MM.1S (cell line): ENCODE measurements at regions not wholly inside any gene's neighbourhood (a gene's known extent, or its start where the extent isn't known, plus 50 kb on each side); places are given as distances from the start of the nearest gene placed in this dataset.

Experiments used
- DNase-seq: peaks from one replicate; pipeline ENCODE4 v3.0.0-alpha.2; 2015
- H2AFZ ChIP-seq: fragments of 300-600 bp; sonication (generic); 2 replicates; pipeline ENCODE4 v1.6.0; 2016; ENCODE audit warnings: antibody characterized with exemption, low read length
- H3F3A ChIP-seq: fragments of 300-600 bp; sonication (generic); 2 replicates; pipeline ENCODE4 v1.6.1; 2016; ENCODE audit warnings: mild to moderate bottlenecking, antibody characterized with exemption, low read length, moderate library complexity, mixed read lengths; ENCODE audit not compliant: insufficient read depth
- H3K27ac ChIP-seq: fragments of 300-600 bp; sonication (generic); 2 replicates; pipeline ENCODE4 v1.5.1; 2016; ENCODE audit warnings: mild to moderate bottlenecking, low read length
- H3K27me3 ChIP-seq: fragments of 300-600 bp; sonication (generic); replicated peaks from 2 replicates; pipeline ENCODE4 v1.6.0; 2016; ENCODE audit warnings: low read length; ENCODE audit not compliant: insufficient read depth
- H3K36me3 ChIP-seq: fragments of 300-600 bp; sonication (generic); replicated peaks from 2 replicates; pipeline ENCODE4 v1.6.1; 2016; ENCODE audit warnings: mild to moderate bottlenecking, low read length, mixed read lengths; ENCODE audit not compliant: insufficient read depth
- H3K4me1 ChIP-seq: fragments of 300-600 bp; sonication (generic); 2 replicates; pipeline ENCODE4 v1.6.1; 2016; ENCODE audit warnings: low read length, mixed read lengths
- H3K4me2 ChIP-seq: fragments of 300-600 bp; sonication (generic); 2 replicates; pipeline ENCODE4 v1.6.0; 2016; ENCODE audit warnings: low read depth, low read length
- H3K4me3 ChIP-seq: fragments of 300-600 bp; sonication (generic); 2 replicates; pipeline ENCODE4 v1.5.1; 2016; ENCODE audit warnings: low read length, mixed read lengths
- H3K79me2 ChIP-seq: fragments of 300-600 bp; sonication (generic); 2 replicates; pipeline ENCODE4 v1.6.1; 2016; ENCODE audit warnings: mixed run types, low read length, mixed read lengths
- H3K9ac ChIP-seq: fragments of 300-600 bp; sonication (generic); 2 replicates; pipeline ENCODE4 v1.6.1; 2016; ENCODE audit warnings: low read length, mixed read lengths
- H3K9me2 ChIP-seq: fragments of 300-600 bp; sonication (generic); replicated peaks from 2 replicates; pipeline ENCODE4 v1.6.1; 2016; ENCODE audit warnings: mild to moderate bottlenecking, low read length, mixed read lengths; ENCODE audit not compliant: insufficient read depth
- H3K9me3 ChIP-seq: fragments of 300-600 bp; sonication (generic); replicated peaks from 2 replicates; pipeline ENCODE4 v1.6.1; 2016; ENCODE audit warnings: mild to moderate bottlenecking, low read length, mixed read lengths; ENCODE audit not compliant: insufficient read depth
- H4K20me1 ChIP-seq: fragments of 300-600 bp; sonication (generic); 2 replicates; pipeline ENCODE4 v1.6.1; 2016; ENCODE audit warnings: mild to moderate bottlenecking, low read length, moderate library complexity, mixed read lengths; ENCODE audit not compliant: insufficient read depth
- CTCF ChIP-seq: fragments of 300-600 bp; sonication (generic); IDR thresholded peaks from 2 replicates; pipeline ENCODE4 v1.5.1; 2016; ENCODE audit warnings: antibody characterized with exemption, low read length, mixed read lengths
- EZH2 ChIP-seq: fragments of 300-600 bp; sonication (generic); optimal IDR thresholded peaks from 2 replicates; pipeline ENCODE3; 2017; ENCODE audit warnings: low read depth, mild to moderate bottlenecking, antibody characterized with exemption, low read length, mixed read lengths
- EZH2phosphoT487 ChIP-seq: fragments of 300-600 bp; sonication (generic); IDR thresholded peaks from 2 replicates; pipeline ENCODE4 v1.6.1; 2018; ENCODE audit warnings: antibody characterized with exemption, low read length

GRCh38 chr2:146584316-146584715, 1260.5 kb upstream of the ACVR2A start:
- Histone ChIP-seq H3K36me3 (no peaks in the 10 kb centered on the region), H3K4me2 (no peak overlapping the region), H2AFZ (no peak overlapping the region), H3K9ac (no peak overlapping the region), H3K27me3 (no peaks in the 10 kb centered on the region), H3K27ac (no peak overlapping the region), H4K20me1 (no peaks in the 10 kb centered on the region), H3K4me1 (no peaks in the 10 kb centered on the region), H3F3A (no peaks in the 10 kb centered on the region), H3K4me3 (no peak overlapping the region), H3K79me2 (no peaks in the 10 kb centered on the region), H3K9me2 (no peaks in the 10 kb centered on the region), H3K9me3 (no peaks in the 10 kb centered on the region)
- no peak for DNase-seq
- TF ChIP-seq EZH2phosphoT487, result no peak
- TF ChIP-seq EZH2, result no peak
- TF ChIP-seq CTCF, result no peak

- H3K9me3 ChIP-seq, result no peaks in the 10 kb centered on the region
- H3K9ac ChIP-seq, result no peak overlapping the region
- no peaks in the 10 kb centered on the region for H3K36me3 ChIP-seq
- no peaks in the 10 kb centered on the region for H3K9me2 ChIP-seq
- DNase-seq, result no peak
- no peak for TF ChIP-seq EZH2
- TF ChIP-seq EZH2phosphoT487, result no peak
- no peak for TF ChIP-seq CTCF
- H3K27ac ChIP-seq, result no peak overlapping the region
- H3F3A ChIP-seq, result no peaks in the 10 kb centered on the region
- no peaks in the 10 kb centered on the region for H4K20me1 ChIP-seq
- no peaks in the 10 kb centered on the region for H3K79me2 ChIP-seq
- no peaks in the 10 kb centered on the region for H3K27me3 ChIP-seq
- H3K4me2 ChIP-seq, result no peak overlapping the region
- H2AFZ ChIP-seq, result no peak overlapping the region
- no peaks in the 10 kb centered on the region for H3K4me1 ChIP-seq
- no peak overlapping the region for H3K4me3 ChIP-seq
Observed at GRCh38 chr2:146579147-146579930, 1265.5 kb upstream of the ACVR2A start.

GRCh38 chr2:146576339-146577111, 1268.3 kb upstream of the ACVR2A start:
- no peak for TF ChIP-seq EZH2phosphoT487
- Histone ChIP-seq H3K9me2 (no peaks in the 10 kb centered on the region), H3K36me3 (no peaks in the 10 kb centered on the region), H3K4me2 (no peak overlapping the region), H3K9me3 (no peaks in the 10 kb centered on the region), H3K27ac (no peak overlapping the region), H3F3A (no peaks in the 10 kb centered on the region), H3K4me1 (no peaks in the 10 kb centered on the region), H3K4me3 (no peak overlapping the region), H3K9ac (no peak overlapping the region), H3K79me2 (no peaks in the 10 kb centered on the region), H4K20me1 (no peaks in the 10 kb centered on the region), H2AFZ (no peak overlapping the region), H3K27me3 (no peaks in the 10 kb centered on the region)
- DNase-seq, result no peak

GRCh38 chr2:146572598-146572997, 1272.2 kb upstream of the ACVR2A start:
- no peak overlapping the region for H3K27ac ChIP-seq
- H3K79me2 ChIP-seq, result no peaks in the 10 kb centered on the region
- DNase-seq, result no peak
- no peaks in the 10 kb centered on the region for H3K36me3 ChIP-seq
- H3K9me3 ChIP-seq, result no peaks in the 10 kb centered on the region
- TF ChIP-seq CTCF (no peak), EZH2 (no peak), EZH2phosphoT487 (no peak)
- H3K4me3 ChIP-seq, result no peak overlapping the region
- H3K27me3 ChIP-seq, result no peaks in the 10 kb centered on the region
- no peaks in the 10 kb centered on the region for H3F3A ChIP-seq
- no peak overlapping the region for H3K9ac ChIP-seq
- no peaks in the 10 kb centered on the region for H4K20me1 ChIP-seq
- H3K4me2 ChIP-seq, result no peak overlapping the region
- no peaks in the 10 kb centered on the region for H3K9me2 ChIP-seq
- no peaks in the 10 kb centered on the region for H3K4me1 ChIP-seq
- H2AFZ ChIP-seq, result no peak overlapping the region
